ENCODE measurements at regions not wholly inside any gene's neighbourhood (a gene's known extent, or its start where the extent isn't known, plus 50 kb on each side); places are given as distances from the start of the nearest gene placed in this dataset.

DNA sequence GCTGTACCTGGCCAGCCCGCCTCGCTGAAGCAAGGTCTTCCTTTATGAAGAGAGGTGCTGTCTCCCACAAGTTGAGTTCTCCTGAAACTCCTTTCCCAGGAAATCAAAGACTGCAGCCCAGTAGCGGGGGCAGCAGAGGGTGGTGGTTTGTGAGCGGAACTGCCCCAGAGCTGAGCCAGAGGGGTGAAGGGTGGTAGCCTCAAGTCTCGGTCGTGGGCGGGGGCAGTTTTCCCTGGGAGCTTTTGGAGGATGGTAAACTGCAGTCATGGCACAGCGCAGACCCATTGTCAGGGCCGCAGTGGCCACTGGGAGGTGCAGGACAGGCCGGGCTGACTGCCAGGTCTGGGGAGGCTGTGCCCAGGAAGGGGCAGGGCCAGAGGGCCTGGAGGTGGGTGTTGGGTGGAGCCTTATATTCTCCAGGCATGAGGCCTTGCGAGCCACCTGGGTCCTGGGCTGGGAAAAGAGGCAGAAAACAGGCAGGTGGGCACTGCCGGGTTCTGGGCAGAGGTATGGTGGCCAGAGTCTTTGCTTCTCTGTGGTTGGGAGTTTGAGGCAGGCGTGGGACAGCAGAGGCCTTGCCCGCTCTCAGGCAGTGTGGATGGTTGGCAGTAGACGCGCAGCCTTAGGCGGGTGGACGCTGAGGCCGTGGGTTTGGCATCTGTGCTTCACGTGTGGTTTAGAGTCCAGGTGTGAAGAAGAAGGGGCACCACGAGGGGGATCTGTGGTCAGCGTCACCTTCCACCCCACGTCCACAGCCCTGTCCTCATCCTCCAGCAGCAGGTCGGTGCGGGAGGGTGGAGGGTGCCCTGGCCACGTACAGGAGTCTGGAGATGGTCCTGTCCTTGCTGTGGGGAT is 1176.4 kb downstream of the BRD1 start:
- no peaks in the 10 kb centered on the region for H3K4me1 Mint-ChIP-seq
- CTCF ChIA-PET = no interaction called here
- Histone ChIP-seq H3K27me3 (replicated peaks in 1 of 4; ENCODE audit: control extremely low read depth in 1 of 4, control insufficient read depth in 3 of 4, insufficient read depth in 4 of 4, low read length in 3 of 4) (no peaks in the 10 kb centered on the region), H4K20me1 (ENCODE audit: control insufficient read depth, insufficient read depth, low read length, poor library complexity, severe bottlenecking) (no peaks in the 10 kb centered on the region), H2AFZ (ENCODE audit: insufficient read depth, low read depth, low read length, poor library complexity, severe bottlenecking) (no peak overlapping the region), H3K36me3 (replicated peaks in 1 of 2; ENCODE audit: control extremely low read depth in 1 of 2, control insufficient read depth in 1 of 2, extremely low read depth in 1 of 2, insufficient read depth in 2 of 2, low read length in 1 of 2) (no peaks in the 10 kb centered on the region), H3K9me3 (ENCODE audit: control extremely low read depth in 1 of 3, control insufficient read depth in 2 of 3, insufficient read depth in 1 of 3, low read length in 2 of 3) (peaks cover 0 to 21% (median 0%) of the 10 kb centered on the region in 3 donors), H3K79me2 (ENCODE audit: control insufficient read depth, insufficient read depth, low read length) (no peaks in the 10 kb centered on the region), H3K4me3 (ENCODE audit: control extremely low read depth in 1 of 5, extremely low read depth in 1 of 5, insufficient read depth in 1 of 5, low read depth in 2 of 5, low read length in 4 of 5) (no peak overlapping the region), H3K27ac (ENCODE audit: low read length in 2 of 2) (no peak overlapping the region), H3K9ac (ENCODE audit: low read length) (no peak overlapping the region), H3K4me2 (replicated peaks; ENCODE audit: low read depth, low read length, poor library complexity, severe bottlenecking) (no peak overlapping the region), H3K4me1 (ENCODE audit: control insufficient read depth in 2 of 2, insufficient read depth in 2 of 2, low read length in 2 of 2) (no peaks in the 10 kb centered on the region)
- TF ChIP-seq EZH2 (IDR thresholded peaks at IDR 0.05; ENCODE audit: borderline replicate concordance, insufficient read depth, low read depth, low read length, poor library complexity, severe bottlenecking) = no peak
- TF ChIP-seq, protein P1, sequence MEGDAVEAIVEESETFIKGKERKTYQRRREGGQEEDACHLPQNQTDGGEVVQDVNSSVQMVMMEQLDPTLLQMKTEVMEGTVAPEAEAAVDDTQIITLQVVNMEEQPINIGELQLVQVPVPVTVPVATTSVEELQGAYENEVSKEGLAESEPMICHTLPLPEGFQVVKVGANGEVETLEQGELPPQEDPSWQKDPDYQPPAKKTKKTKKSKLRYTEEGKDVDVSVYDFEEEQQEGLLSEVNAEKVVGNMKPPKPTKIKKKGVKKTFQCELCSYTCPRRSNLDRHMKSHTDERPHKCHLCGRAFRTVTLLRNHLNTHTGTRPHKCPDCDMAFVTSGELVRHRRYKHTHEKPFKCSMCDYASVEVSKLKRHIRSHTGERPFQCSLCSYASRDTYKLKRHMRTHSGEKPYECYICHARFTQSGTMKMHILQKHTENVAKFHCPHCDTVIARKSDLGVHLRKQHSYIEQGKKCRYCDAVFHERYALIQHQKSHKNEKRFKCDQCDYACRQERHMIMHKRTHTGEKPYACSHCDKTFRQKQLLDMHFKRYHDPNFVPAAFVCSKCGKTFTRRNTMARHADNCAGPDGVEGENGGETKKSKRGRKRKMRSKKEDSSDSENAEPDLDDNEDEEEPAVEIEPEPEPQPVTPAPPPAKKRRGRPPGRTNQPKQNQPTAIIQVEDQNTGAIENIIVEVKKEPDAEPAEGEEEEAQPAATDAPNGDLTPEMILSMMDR (IDR thresholded peaks at IDR 0.05) = no peak
- intact Hi-C loops (cut with micrococcal nuclease) = no loop called here
- no peak for ATAC-seq (ENCODE audit: low read depth)
- H3K4me3 Mint-ChIP-seq = no peak overlapping the region
- no peak for DNase-seq
- H3K9me3 Mint-ChIP-seq (ENCODE audit: insufficient read depth) = no peaks in the 10 kb centered on the region
- H3K27ac Mint-ChIP-seq = no peak overlapping the region
- no peaks in the 10 kb centered on the region for H3K27me3 Mint-ChIP-seq
- POLR2A ChIA-PET = no interaction called here
- 90% methylated on average over 21 of the region's 26 CpGs for WGBS (ENCODE audit: insufficient coverage)

DNA sequence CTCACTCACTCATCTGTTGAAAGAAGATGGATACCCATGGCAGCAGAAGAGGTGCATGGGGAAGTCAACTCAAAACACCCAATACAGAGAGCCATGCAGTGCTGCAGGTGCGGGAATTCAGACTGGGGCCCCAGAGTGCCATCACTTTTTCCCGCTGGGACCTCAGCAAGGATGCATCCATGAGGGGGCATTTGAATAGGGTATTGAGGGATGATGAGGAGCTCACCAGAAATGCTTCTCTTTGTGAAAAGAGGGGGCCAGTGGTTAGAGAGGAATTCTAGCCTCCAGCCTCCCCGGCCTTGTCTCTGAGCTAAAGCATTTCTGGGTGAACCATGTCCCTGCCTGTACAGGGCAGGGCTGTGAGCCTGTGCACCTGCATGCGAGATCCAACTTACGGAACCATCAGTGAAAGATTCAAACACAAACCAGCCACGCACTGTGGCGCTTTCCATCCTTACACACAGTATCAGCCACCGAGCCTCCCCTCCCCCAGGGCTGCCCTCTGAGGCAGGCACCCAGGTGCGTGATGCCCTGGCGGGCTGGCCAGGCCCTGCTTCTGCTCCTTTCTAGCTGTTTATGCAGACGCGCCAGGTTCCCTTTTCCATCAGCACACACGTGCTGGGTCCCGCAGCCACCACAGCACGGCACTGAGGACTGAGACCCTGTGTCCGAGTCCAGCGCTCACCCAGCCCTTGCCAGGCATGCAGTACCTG is 1177.2 kb downstream of the BRD1 start:
- H3K27ac ChIP-seq (ENCODE audit: low read length in 2 of 2) = no peak overlapping the region
- DNase-seq (no peak), ATAC-seq (ENCODE audit: low read depth) (no peak)
- ChIA-PET POLR2A (no interaction called here), CTCF (no interaction called here)
- 94% methylated on average over 15 of the region's 17 CpGs for WGBS (ENCODE audit: insufficient coverage)
- H3K9ac ChIP-seq (ENCODE audit: low read length) = no peak overlapping the region
- H3K4me1 Mint-ChIP-seq = no peaks in the 10 kb centered on the region
- H3K79me2 ChIP-seq (ENCODE audit: control insufficient read depth, insufficient read depth, low read length) = no peaks in the 10 kb centered on the region
- H3K27me3 Mint-ChIP-seq = no peaks in the 10 kb centered on the region
- H4K20me1 ChIP-seq (ENCODE audit: control insufficient read depth, insufficient read depth, low read length, poor library complexity, severe bottlenecking) = no peaks in the 10 kb centered on the region
- H2AFZ ChIP-seq (ENCODE audit: insufficient read depth, low read depth, low read length, poor library complexity, severe bottlenecking) = no peak overlapping the region
- no peaks in the 10 kb centered on the region for H3K9me3 Mint-ChIP-seq (ENCODE audit: insufficient read depth)
- H3K27ac Mint-ChIP-seq = no peak overlapping the region
- peaks cover 0 to 19% (median 0%) of the 10 kb centered on the region in 3 donors for H3K9me3 ChIP-seq (ENCODE audit: control extremely low read depth in 1 of 3, control insufficient read depth in 2 of 3, insufficient read depth in 1 of 3, low read length in 2 of 3)
- intact Hi-C loops (cut with micrococcal nuclease) = no loop called here
- TF ChIP-seq, protein P1 (IDR thresholded peaks at IDR 0.05) = no peak
- TF ChIP-seq EZH2 (IDR thresholded peaks at IDR 0.05; ENCODE audit: borderline replicate concordance, insufficient read depth, low read depth, low read length, poor library complexity, severe bottlenecking) = no peak
- H3K4me1 ChIP-seq (ENCODE audit: control insufficient read depth in 2 of 2, insufficient read depth in 2 of 2, low read length in 2 of 2) = no peaks in the 10 kb centered on the region
- H3K4me3 Mint-ChIP-seq = no peak overlapping the region
- no peak overlapping the region for H3K4me3 ChIP-seq (ENCODE audit: control extremely low read depth in 1 of 5, extremely low read depth in 1 of 5, insufficient read depth in 1 of 5, low read depth in 2 of 5, low read length in 4 of 5)
- H3K36me3 ChIP-seq (replicated peaks in 1 of 2; ENCODE audit: control extremely low read depth in 1 of 2, control insufficient read depth in 1 of 2, extremely low read depth in 1 of 2, insufficient read depth in 2 of 2, low read length in 1 of 2) = no peaks in the 10 kb centered on the region
- H3K4me2 ChIP-seq (replicated peaks; ENCODE audit: low read depth, low read length, poor library complexity, severe bottlenecking) = no peak overlapping the region
- no peaks in the 10 kb centered on the region for H3K27me3 ChIP-seq (replicated peaks in 1 of 4; ENCODE audit: control extremely low read depth in 1 of 4, control insufficient read depth in 3 of 4, insufficient read depth in 4 of 4, low read length in 3 of 4)
